Right forelimb (tissue), 1 donor: ENCODE measurements at regions not wholly inside any gene's neighbourhood (a gene's known extent, or its start where the extent isn't known, plus 50 kb on each side); places are given as distances from the start of the nearest gene placed in this dataset.

Experiments
- DNase-seq: peaks from one replicate; pipeline ENCODE4 v3.0.0-alpha.2; 2018

- DNase-seq, result peak; percentile 19
Measured at GRCh38 chr13:111911121-111911720, 155.7 kb upstream of the SOX1 start.

DNA sequence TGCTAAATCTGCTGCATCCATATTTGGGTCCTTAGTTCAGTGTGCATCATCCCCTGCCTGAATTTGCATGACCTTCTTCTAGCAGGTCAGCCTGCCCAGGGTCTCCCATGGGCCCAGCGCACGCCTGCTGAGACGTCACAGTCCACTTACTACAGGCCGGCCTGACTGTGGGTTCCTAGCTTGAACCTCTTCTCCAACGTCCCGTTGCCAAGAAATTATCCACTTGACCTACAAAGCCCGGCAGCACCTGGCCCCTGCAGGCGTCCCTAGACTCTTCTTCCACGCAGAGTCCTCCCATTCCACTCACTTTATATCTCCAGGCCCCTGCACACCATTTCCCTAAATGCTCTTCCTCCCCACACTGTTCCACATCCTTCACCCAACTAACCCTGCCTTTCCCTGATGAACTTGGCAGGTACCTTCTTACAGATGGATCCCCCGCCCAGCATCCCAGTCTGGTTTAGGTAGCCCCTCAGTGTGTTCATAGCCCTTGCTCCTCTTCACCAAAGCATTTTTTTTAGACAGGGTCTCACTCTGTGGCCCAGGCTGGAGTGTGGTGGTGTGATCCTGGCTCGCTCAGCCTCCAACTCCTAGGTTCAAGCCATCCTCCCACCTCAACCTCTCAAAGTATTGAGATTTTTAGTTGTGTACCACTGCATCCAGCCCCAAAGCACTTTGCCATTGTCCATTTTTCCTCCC, 155.0 kb upstream of the SOX1 start:
- peak; percentile 20 for DNase-seq

DNA sequence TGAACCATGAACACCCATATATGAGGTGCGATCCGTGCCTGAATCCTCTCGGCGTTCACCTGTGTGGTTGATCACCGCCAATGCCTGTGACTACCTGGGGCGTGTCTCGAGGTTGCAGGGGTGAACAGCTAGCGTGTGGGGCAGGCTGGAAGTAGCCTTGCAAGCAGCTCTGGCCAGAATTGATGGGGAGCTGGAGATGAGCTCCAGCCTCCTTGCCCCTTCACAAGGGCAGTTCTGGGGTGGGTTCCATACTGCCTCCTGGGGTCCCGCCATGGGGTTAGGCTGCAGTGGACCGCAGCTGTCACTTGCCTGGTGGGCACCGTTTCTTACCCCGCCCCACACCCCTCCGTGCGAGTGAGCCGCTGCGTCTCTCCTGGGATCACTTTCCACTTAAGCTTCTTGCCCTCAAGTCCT, 154.5 kb upstream of the SOX1 start:
- peak; percentile 5 for DNase-seq

- DNase-seq, result peak; percentile 38
Measured at GRCh38 chr13:111912991-111913760, 153.8 kb upstream of the SOX1 start.

DNA sequence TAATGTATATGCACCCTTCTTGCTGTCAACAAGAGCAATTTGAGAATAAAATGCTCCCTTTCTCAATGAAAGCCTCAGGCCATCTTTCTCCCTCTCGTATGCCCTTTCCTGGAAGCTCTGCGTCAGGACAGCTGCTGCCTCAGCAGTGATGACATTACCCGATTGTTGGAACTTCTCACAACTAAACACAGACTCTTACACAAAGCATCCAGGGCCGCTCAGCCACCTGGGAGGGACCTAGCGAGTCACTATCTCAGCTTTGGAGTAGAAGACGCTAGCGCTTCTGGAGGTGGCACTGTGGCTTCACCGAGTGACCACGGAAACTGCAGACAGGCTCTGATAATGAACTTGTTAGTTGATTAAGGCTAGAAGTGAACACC, 153.2 kb upstream of the SOX1 start:
- DNase-seq, result no peak

- DNase-seq, result peak; percentile 10
Measured at GRCh38 chr13:111914241-111915103, 152.5 kb upstream of the SOX1 start.

- DNase-seq, result peak; percentile 22
Measured at GRCh38 chr13:111915104-111915551, 151.8 kb upstream of the SOX1 start.

- peak; percentile 11 for DNase-seq
Measured at GRCh38 chr13:111916201-111916600, 150.7 kb upstream of the SOX1 start.

GRCh38 chr13:111917086-111917485, 149.9 kb upstream of the SOX1 start:
- DNase-seq, result peak; percentile 27

DNA sequence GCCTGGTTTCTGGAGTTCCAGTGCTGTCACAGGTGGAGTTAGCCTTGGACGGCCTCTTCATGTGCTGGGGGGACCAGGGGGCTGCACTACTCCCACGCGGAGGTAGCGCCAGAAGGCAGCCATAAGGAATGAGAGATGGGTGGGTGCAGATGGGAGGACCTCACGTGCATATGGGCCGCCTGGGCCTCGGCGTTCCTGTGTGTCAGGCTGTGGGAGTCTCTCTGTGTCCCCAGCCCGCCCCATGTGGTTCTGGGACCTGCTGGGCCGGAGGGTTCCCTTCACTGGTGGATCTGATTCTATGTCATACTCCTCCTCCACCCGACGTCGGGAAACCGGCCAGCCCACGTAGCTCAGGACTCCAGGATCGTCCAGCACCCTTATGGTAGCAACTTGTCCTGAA, 149.0 kb upstream of the SOX1 start:
- DNase-seq, result peak; percentile 9

DNA sequence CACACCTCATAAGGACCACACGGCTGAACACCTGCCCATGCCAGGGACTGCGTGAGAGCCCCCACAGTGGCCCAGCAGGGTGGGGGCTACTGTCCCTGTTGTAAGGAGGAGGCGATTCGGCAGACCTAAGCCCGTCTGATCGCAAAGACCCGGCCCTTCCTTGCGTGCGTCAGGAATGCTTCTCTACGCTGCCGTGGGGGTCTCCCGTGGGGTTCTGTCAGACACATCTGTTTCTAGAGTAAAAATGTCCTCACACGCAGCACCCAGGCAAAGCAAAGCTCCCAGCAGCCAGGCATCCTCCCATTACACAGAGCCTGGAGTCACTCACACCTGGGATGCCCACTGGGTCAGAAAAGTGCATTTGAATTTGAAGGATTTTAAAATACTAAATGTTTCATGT, 147.7 kb upstream of the SOX1 start:
- DNase-seq, result peak; percentile 27

GRCh38 chr13:111919849-111920248, 147.1 kb upstream of the SOX1 start:
- DNase-seq, result peak; percentile 24

DNA sequence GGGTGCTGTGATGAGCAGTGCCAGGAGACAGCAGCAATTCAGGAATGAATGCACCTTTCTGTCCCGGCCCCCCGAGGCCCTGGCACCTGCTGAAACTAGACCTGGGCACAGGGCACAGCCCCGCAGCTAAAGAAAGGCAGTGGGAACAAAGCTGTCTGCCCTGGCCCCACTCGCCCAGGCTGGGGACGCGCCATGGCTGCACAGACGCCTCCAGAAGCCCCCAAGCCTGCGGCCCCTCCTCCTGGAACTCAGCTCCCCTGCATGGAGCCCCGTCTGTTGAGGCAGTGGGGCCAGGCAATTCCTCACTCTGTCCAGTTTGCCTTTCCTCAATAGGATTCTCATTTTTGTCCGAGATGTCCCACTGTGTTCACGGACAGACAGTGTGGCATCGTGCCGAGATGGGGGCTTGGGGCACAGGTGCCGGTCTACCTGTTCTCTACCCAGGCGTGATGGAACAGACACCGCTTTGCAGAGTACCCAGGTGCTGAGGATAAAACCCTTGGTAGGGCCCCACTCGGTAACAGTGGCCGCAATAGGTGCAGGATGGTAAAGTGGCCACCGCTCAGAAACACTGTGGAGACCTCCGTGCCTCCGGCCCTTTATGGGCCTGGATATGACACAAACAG, 146.5 kb upstream of the SOX1 start:
- DNase-seq, result peak; percentile 38

DNA sequence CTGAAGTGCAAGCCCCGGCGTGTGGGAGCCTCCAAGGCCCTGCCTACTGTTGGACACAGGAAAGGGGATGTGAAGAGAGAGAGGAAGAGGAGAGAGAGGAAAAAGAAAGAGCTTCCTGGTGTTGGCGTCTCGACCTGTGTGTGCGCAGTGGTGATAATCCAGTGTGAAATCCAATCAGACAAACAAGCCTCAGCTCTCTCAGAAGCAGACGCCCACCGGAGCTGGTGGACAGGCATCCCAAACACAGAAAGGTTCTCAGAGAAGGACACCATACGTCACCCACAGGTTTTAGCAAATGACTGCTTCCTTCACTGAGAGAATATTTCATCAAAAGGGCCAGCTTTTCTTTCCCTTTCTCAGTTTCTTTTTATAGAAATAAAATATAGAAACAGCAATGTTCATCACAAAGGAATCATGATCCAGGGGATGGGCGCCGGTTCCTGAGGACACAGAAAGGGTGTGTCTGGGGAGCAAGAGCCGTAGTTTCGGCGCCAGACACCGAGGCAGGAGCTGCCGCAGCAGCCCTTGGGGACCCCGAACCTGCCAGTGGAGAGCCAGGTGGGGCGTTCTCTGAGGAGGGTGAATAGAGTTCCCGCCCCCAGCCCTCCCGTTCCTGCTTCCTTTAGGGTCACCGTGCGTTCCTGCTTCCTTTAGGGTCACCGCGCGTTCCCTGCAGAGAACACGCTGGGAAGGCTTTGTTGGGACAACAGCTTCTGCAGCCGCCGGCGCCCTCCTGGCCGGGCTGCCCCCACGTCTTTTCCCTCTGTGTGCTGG, 145.8 kb upstream of the SOX1 start:
- peak; percentile 12 for DNase-seq

DNA sequence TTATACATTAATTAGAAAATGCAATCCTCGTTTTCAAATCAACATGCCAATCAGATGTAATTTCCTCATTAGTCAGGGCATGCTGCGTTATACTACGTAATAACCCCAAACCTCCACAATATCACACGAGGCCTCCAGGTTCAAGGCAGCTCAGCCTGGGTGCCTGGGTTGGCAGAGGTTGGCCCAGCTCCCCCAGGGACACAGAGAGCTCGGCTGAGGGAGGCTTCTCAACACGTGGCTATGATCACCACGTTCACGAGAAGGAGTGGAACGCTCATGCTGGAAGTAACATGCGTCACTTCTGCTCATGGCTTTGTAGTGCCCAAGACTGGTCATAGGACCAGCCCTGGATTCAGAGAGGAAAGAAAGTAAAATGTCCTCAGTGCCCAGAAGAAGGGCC, 144.9 kb upstream of the SOX1 start:
- no peak for DNase-seq

GRCh38 chr13:111923439-111923838, 143.5 kb upstream of the SOX1 start:
- DNase-seq, result peak; percentile 21

- peak; percentile 21 for DNase-seq
Measured at GRCh38 chr13:111923991-111924677, 142.8 kb upstream of the SOX1 start.

- peak; percentile 12 for DNase-seq
Measured at GRCh38 chr13:111924678-111925075, 142.3 kb upstream of the SOX1 start.

- DNase-seq, result peak; percentile 18
Measured at GRCh38 chr13:111925146-111925875, 141.6 kb upstream of the SOX1 start.

GRCh38 chr13:111926501-111927180, 140.3 kb upstream of the SOX1 start:
- DNase-seq, result no peak
